CD14-positive monocyte (primary cell): ENCODE measurements at regions not wholly inside any gene's neighbourhood (a gene's known extent, or its start where the extent isn't known, plus 50 kb on each side); places are given as distances from the start of the nearest gene placed in this dataset.

Source experiments
- DNase-seq, 3 donors: peaks; one replicate each; pipeline ENCODE4 v3.0.0-alpha.2; 2011 to 2022
- H2AFZ ChIP-seq: 2 replicates; pipeline ENCODE4 v1.6.0; 2012; ENCODE audit warnings: mild to moderate bottlenecking, low read depth, low read length, inconsistent platforms; ENCODE audit not compliant: insufficient read depth, poor library complexity, severe bottlenecking
- H3K27ac ChIP-seq, 2 donors: 1 replicate in 1 of 2; 2 replicates in 1 of 2; pipeline ENCODE4 v1.5.1; 2012 to 2013; ENCODE audit warnings: low read length in 2 of 2, control low read depth in 1 of 2, inconsistent platforms in 1 of 2, low read depth in 1 of 2, mild to moderate bottlenecking in 1 of 2
- H3K27me3 ChIP-seq, 2 donors: one replicate each; pipeline versions ENCODE4 v1.6.0 to v1.6.1; 2011 to 2013; ENCODE audit warnings: low read length in 2 of 2; ENCODE audit not compliant: control insufficient read depth in 2 of 2, insufficient read depth in 2 of 2
- H3K36me3 ChIP-seq, 2 donors: replicated peaks in 1 of 2; 1 replicate in 1 of 2; 2 replicates in 1 of 2; pipeline versions ENCODE4 v1.5.1 to v1.6.1; 2012 to 2013; ENCODE audit warnings: low read length in 2 of 2, control low read depth in 1 of 2, inconsistent platforms in 1 of 2, mild to moderate bottlenecking in 1 of 2; ENCODE audit not compliant: insufficient read depth in 2 of 2, control insufficient read depth in 1 of 2
- H3K4me1 ChIP-seq, 2 donors: 1 replicate in 1 of 2; 2 replicates in 1 of 2; pipeline versions ENCODE4 v1.5.1 to v1.6.1; 2012 to 2013; ENCODE audit warnings: low read length in 2 of 2, control low read depth in 1 of 2, inconsistent platforms in 1 of 2, mild to moderate bottlenecking in 1 of 2, moderate library complexity in 1 of 2; ENCODE audit not compliant: insufficient read depth in 2 of 2, control insufficient read depth in 1 of 2
- H3K4me2 ChIP-seq: replicated peaks from 2 replicates; pipeline ENCODE3; 2012; ENCODE audit warnings: low read length, moderate library complexity, mild to moderate bottlenecking; ENCODE audit not compliant: poor library complexity, severe bottlenecking; ENCODE audit errors: extremely low read depth
- H3K4me3 ChIP-seq, 3 experiments: fragments of 200-600 bp in 1 of 3; sonication (generic) in 1 of 3; replicated peaks in 1 of 3; 1 replicate in 2 of 3; 2 replicates in 1 of 3; pipeline ENCODE4 v1.5.1; 2011 to 2013; ENCODE audit warnings: low read length in 3 of 3, mild to moderate bottlenecking in 3 of 3, control low read depth in 2 of 3, low read depth in 2 of 3, inconsistent platforms in 1 of 3, moderate library complexity in 1 of 3
- H3K79me2 ChIP-seq: 2 replicates; pipeline ENCODE4 v1.6.0; 2012; ENCODE audit warnings: mild to moderate bottlenecking, control low read depth, inconsistent platforms, low read length, moderate library complexity; ENCODE audit not compliant: insufficient read depth
- H3K9ac ChIP-seq: 2 replicates; pipeline ENCODE4 v1.6.0; 2017; ENCODE audit warnings: low read length, mild to moderate bottlenecking; ENCODE audit not compliant: insufficient read depth, poor library complexity, severe bottlenecking
- H3K9me3 ChIP-seq, 2 donors: replicated peaks in 1 of 2; 1 replicate in 1 of 2; 2 replicates in 1 of 2; pipeline versions ENCODE4 v1.5.1 to v1.6.1; 2012 to 2013; ENCODE audit warnings: low read length in 2 of 2, control low read depth in 1 of 2; ENCODE audit not compliant: control insufficient read depth in 1 of 2, insufficient read depth in 1 of 2
- H4K20me1 ChIP-seq: 2 replicates; pipeline ENCODE4 v1.6.0; 2012; ENCODE audit warnings: mild to moderate bottlenecking, low read length, control low read depth, moderate library complexity; ENCODE audit not compliant: insufficient read depth
- H3K27ac Mint-ChIP-seq, 7 donors: one replicate each; pipeline ENCODE4 v1.8.0; 2020; ENCODE audit warnings: mild to moderate bottlenecking in 7 of 7, mixed read lengths in 7 of 7, moderate library complexity in 6 of 7, inconsistent platforms in 2 of 7
- H3K27me3 Mint-ChIP-seq, 3 donors: one replicate each; pipeline ENCODE4 v1.8.0; 2021 to 2022; ENCODE audit warnings: low read depth in 3 of 3, mild to moderate bottlenecking in 3 of 3, mixed read lengths in 3 of 3, moderate library complexity in 3 of 3, inconsistent platforms in 1 of 3
- H3K36me3 Mint-ChIP-seq, 2 donors: one replicate each; pipeline ENCODE4 v1.8.0; 2020; ENCODE audit warnings: mixed read lengths in 2 of 2, inconsistent platforms in 1 of 2, mild to moderate bottlenecking in 1 of 2
- H3K4me1 Mint-ChIP-seq: one replicate; pipeline ENCODE4 v1.8.0; 2020; ENCODE audit warnings: mild to moderate bottlenecking, mixed read lengths
- H3K4me3 Mint-ChIP-seq, 2 donors: one replicate each; pipeline ENCODE4 v1.8.0; 2020; ENCODE audit warnings: mild to moderate bottlenecking in 2 of 2, mixed read lengths in 2 of 2, moderate library complexity in 1 of 2
- H3K9me3 Mint-ChIP-seq, 7 donors: one replicate each; pipeline ENCODE4 v1.8.0; 2020 to 2022; ENCODE audit warnings: mixed read lengths in 7 of 7, mild to moderate bottlenecking in 6 of 7, moderate library complexity in 6 of 7, inconsistent platforms in 2 of 7
- CTCF ChIP-seq: fragments of 200-600 bp; IDR thresholded peaks from one replicate; pipeline ENCODE4 v1.8.0; 2022; ENCODE audit warnings: antibody characterized with exemption, mild to moderate bottlenecking
- WGBS: methylation state at CpG from one replicate; pipeline ENCODE4 v1.1.5; 2013; ENCODE audit warnings: missing lambda C conversion rate; ENCODE audit not compliant: insufficient coverage; 5-methylcytosine and 5-hydroxymethylcytosine counted together
- intact Hi-C, 2 donors: fragments of 100-400 bp; cut with micrococcal nuclease; formaldehyde crosslinking; loops; one replicate each; pipeline versions ENCODE4 v1.15.0 to v1.15.1; 2023

GRCh38 chr1:199858856-199859255, 168.7 kb upstream of the NR5A2 start:
- Histone ChIP-seq H3K27me3 (no peaks in the 10 kb centered on the region), H3K27ac (peak overlapping the region; percentile 13 to 89), H3K36me3 (no peaks in the 10 kb centered on the region), H3K4me3 (peak overlapping the region in 2 of 3 experiments; percentile 23 to 40), H3K9ac (peak overlapping the region; percentile 17), H4K20me1 (no peaks in the 10 kb centered on the region), H3K4me1 (peaks cover 58 to 64% of the 10 kb centered on the region in 2 donors), H3K9me3 (no peaks in the 10 kb centered on the region), H2AFZ (no peak overlapping the region), H3K79me2 (no peaks in the 10 kb centered on the region), H3K4me2 (peak overlapping the region; percentile 50)
- intact Hi-C loops = loop anchor here in 1 of 2 donors (5.0 kb wide), 1 partner anchor 167 kb away; no protein-coding TSS in a partner anchor
- TF ChIP-seq CTCF = no peak
- Mint-ChIP-seq H3K36me3 (peaks cover 0 to 3% of the 10 kb centered on the region in 2 donors), H3K9me3 (peaks cover 0 to 4% (median 0%) of the 10 kb centered on the region in 7 donors), H3K27ac (peak overlapping the region; percentile 83 to 98 (median 96)), H3K27me3 (peaks cover 0 to 1% (median 0%) of the 10 kb centered on the region in 3 donors), H3K4me3 (no peak overlapping the region), H3K4me1 (peaks cover 49% of the 10 kb centered on the region)
- DNase-seq = no peak
- WGBS = no CpG with 5 or more reads among the region's 1 CpG

GRCh38 chr1:199859491-199859933, 168.0 kb upstream of the NR5A2 start:
- Histone ChIP-seq H3K27ac (peak overlapping the region; percentile 45 to 89), H3K79me2 (no peaks in the 10 kb centered on the region), H3K27me3 (no peaks in the 10 kb centered on the region), H3K4me1 (peaks cover 63 to 69% of the 10 kb centered on the region in 2 donors), H3K36me3 (no peaks in the 10 kb centered on the region), H3K4me3 (peak overlapping the region in 1 of 3 experiments; percentile 40), H3K9ac (peak overlapping the region; percentile 17), H3K9me3 (no peaks in the 10 kb centered on the region), H2AFZ (no peak overlapping the region), H3K4me2 (peak overlapping the region; percentile 54), H4K20me1 (no peaks in the 10 kb centered on the region)
- Mint-ChIP-seq H3K4me1 (peaks cover 54% of the 10 kb centered on the region), H3K27ac (peak overlapping the region; percentile 83 to 98 (median 96)), H3K4me3 (peak overlapping the region in 1 of 2 donors; percentile 56), H3K27me3 (peaks cover 0 to 1% (median 0%) of the 10 kb centered on the region in 3 donors), H3K36me3 (peaks cover 0 to 3% of the 10 kb centered on the region in 2 donors), H3K9me3 (peaks cover 0 to 4% (median 0%) of the 10 kb centered on the region in 7 donors)
- DNase-seq = peak; percentile 91 to 98 (median 96)
- WGBS = 0% methylated on average over 1 of the region's 3 CpGs
- no peak for TF ChIP-seq CTCF
- intact Hi-C loops = loop anchor here in 1 of 2 donors (5.0 kb wide), 1 partner anchor 167 kb away; no protein-coding TSS in a partner anchor
